ENCODE measurements at regions not wholly inside any gene's neighbourhood (a gene's known extent, or its start where the extent isn't known, plus 50 kb on each side); places are given as distances from the start of the nearest gene placed in this dataset.
"Not testable (repeated sequence)": the region's sequence is repeated elsewhere in the genome, so short reads cannot be mapped to it uniquely, and the experiment has no call there.

GRCh38 chr16:86272744-86273143, 237.6 kb upstream of the FOXF1 start:
- no peak for TF ChIP-seq ZFX (IDR thresholded peaks at IDR 0.05)
- TF ChIP-seq, protein P1, sequence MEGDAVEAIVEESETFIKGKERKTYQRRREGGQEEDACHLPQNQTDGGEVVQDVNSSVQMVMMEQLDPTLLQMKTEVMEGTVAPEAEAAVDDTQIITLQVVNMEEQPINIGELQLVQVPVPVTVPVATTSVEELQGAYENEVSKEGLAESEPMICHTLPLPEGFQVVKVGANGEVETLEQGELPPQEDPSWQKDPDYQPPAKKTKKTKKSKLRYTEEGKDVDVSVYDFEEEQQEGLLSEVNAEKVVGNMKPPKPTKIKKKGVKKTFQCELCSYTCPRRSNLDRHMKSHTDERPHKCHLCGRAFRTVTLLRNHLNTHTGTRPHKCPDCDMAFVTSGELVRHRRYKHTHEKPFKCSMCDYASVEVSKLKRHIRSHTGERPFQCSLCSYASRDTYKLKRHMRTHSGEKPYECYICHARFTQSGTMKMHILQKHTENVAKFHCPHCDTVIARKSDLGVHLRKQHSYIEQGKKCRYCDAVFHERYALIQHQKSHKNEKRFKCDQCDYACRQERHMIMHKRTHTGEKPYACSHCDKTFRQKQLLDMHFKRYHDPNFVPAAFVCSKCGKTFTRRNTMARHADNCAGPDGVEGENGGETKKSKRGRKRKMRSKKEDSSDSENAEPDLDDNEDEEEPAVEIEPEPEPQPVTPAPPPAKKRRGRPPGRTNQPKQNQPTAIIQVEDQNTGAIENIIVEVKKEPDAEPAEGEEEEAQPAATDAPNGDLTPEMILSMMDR (conservative IDR thresholded peaks at IDR 0.05), result no peak

DNA sequence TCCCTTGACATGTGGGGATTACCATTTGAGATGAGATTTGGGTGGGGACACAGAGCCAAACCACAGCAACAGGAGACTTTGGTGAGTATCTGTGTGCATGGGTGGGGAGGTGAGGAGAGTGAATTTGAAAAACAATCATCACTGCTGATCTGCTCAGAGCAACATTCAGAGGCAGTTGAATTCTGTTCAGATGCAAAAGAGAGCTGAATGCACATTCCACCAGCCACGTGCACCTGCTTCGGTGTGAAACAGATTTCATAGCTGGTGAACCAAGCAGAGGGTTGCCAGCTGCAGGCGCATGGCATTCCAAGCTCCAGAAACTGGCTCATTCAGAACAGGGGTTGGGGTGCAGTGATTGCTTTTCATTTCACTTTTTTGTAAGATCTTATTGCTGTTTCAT, 233.1 kb upstream of the FOXF1 start:
- TF ChIP-seq ZFX (IDR thresholded peaks at IDR 0.05), result no peak
- TF ChIP-seq, protein P1 (conservative IDR thresholded peaks at IDR 0.05), result no peak
- H3K27ac ChIP-seq, result no peak overlapping the region

More at GRCh38 chr16:86272744-86273143, 237.6 kb upstream of the FOXF1 start:
- H3K27ac ChIP-seq, result no peak overlapping the region

GRCh38 chr16:86277859-86278258, 232.5 kb upstream of the FOXF1 start:
- H3K27ac ChIP-seq, result not testable (repeated sequence)

DNA sequence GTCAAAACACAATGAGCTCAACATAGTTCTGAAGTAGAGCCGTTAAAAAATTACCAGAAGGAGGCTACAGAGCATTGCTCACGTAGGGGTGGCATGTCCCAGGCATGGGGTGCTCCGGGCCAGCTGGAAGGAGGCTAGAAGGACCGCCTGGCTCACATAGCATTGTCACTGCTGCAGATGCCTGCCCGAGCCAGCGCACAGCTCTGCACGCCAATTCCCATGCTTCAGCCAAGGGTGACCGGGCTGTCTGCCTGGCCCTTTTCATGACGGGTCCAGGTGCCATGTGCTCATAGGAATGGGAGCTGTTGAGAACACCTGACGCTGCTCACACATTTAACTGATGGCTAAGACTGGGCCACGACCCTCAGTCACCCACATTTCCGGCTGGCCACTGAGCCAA, 228.9 kb upstream of the FOXF1 start:
- H3K27ac ChIP-seq, result no peak overlapping the region
- no peak for TF ChIP-seq ZFX (IDR thresholded peaks at IDR 0.05)
- TF ChIP-seq, protein P1 (conservative IDR thresholded peaks at IDR 0.05), result no peak

DNA sequence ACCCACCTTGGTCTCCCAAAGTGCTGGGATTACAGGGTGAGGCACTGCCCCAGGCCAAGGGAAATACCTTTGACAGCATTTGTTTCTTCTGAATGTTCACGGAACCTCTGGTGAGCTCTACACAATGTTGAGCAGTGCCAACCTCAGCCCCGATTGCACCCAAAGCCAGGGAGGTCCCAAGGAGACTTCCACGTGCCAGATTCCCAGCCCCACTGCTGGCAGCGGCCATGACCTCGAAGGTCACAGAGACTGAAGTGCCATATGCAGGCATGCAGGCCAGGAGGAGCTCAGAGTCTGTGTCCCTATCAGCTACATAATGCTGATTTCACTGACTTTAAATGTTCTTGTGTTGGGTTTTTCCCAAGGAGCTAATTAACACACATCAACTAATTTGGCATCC, 226.4 kb upstream of the FOXF1 start:
- H3K27ac ChIP-seq, result no peak overlapping the region
- TF ChIP-seq, protein P1 (conservative IDR thresholded peaks at IDR 0.05), result no peak
- no peak for TF ChIP-seq ZFX (IDR thresholded peaks at IDR 0.05)

DNA sequence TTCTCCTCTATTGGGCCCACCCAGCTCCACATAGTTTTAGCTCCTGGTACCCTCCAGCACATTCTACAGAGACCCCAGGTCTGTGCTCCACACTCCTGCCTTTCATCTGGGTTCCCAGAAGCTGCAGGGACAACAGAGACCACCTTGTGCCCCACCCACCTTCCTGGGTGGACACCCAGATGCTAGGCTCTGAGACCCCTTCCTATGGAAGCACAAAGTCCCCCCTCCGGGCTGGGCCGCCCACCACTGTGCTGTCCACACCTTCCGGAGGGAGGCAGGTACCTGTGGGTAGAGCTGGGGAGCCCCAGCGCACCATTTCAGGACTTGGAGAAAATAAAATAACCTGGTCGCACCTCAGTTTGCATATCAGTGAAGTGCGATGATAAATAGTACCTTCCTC, 224.9 kb upstream of the FOXF1 start:
- no peak overlapping the region for H3K27ac ChIP-seq
- TF ChIP-seq, protein P1 (conservative IDR thresholded peaks at IDR 0.05), result no peak
- no peak for TF ChIP-seq ZFX (IDR thresholded peaks at IDR 0.05)

- H3K27ac ChIP-seq, result no peak overlapping the region
Measured at GRCh38 chr16:86285938-86286921, 224.1 kb upstream of the FOXF1 start.

More at GRCh38 chr16:86285938-86286921, 224.1 kb upstream of the FOXF1 start:
- TF ChIP-seq, protein P1 (conservative IDR thresholded peaks at IDR 0.05), result no peak
- TF ChIP-seq ZFX (IDR thresholded peaks at IDR 0.05), result no peak

Measured in C4-2B (cell line).